Transverse colon (tissue), 4 donors: ENCODE measurements at regions not wholly inside any gene's neighbourhood (a gene's known extent, or its start where the extent isn't known, plus 50 kb on each side); places are given as distances from the start of the nearest gene placed in this dataset.

Experiments used
- CTCF ChIP-seq, 5 experiments: fragments of 200-600 bp in 3 of 5; fragments of 450-650 bp in 2 of 5; sonication (generic) in 3 of 5; IDR thresholded peaks; 1 replicate in 2 of 5; 2 replicates in 3 of 5; pipeline ENCODE4 v1.5.1; 2016 to 2017; ENCODE audit warnings: antibody characterized with exemption in 5 of 5, inconsistent platforms in 3 of 5, mild to moderate bottlenecking in 2 of 5, moderate library complexity in 1 of 5
- EP300 ChIP-seq: sonication (generic); formaldehyde crosslinking; IDR thresholded peaks from one replicate; pipeline ENCODE4 v1.6.1; 2017; ENCODE audit warnings: antibody characterized with exemption, low read depth
- POLR2A ChIP-seq: fragments of 450-650 bp; IDR thresholded peaks from one replicate; pipeline ENCODE4 v1.6.1; 2016; ENCODE audit warnings: antibody characterized with exemption, mild to moderate bottlenecking, moderate library complexity
- POLR2AphosphoS5 ChIP-seq, 3 donors: sonication (generic); formaldehyde crosslinking; IDR thresholded peaks; one replicate each; pipeline ENCODE4 v1.6.1; 2016; ENCODE audit warnings: antibody characterized with exemption in 3 of 3

GRCh38 chr1:42037586-42037985, 115.6 kb upstream of the GUCA2B start:
- no peak for TF ChIP-seq POLR2A
- no peak for TF ChIP-seq CTCF (IDR thresholded peaks at IDR 0.05)
- TF ChIP-seq EP300 = no peak
- no peak for TF ChIP-seq POLR2AphosphoS5 (IDR thresholded peaks at IDR 0.05)
